GM12878 (cell line): ENCODE measurements at regions not wholly inside any gene's neighbourhood (a gene's known extent, or its start where the extent isn't known, plus 50 kb on each side); places are given as distances from the start of the nearest gene placed in this dataset.

Experiments
- ATAC-seq: fragments of 200-7000 bp; cut with Tn5 transposase; 3 replicates; pipeline ENCODE4 v1.9.1; 2020; ENCODE audit warnings: mild to moderate bottlenecking, moderate library complexity
- BruUV-seq: library from RNA; stranded (reverse); fragments of 400-500 nt; replicated peaks from 2 replicates; lab custom pipeline; 2021; lab: Mats Ljungman, UMichigan
- CTCF ChIA-PET: fragments of 300-600 bp; sonication (Branson Sonifier 250); formaldehyde crosslinking; extraction: SDS; loops from one replicate; lab custom pipeline; 2021; ENCODE audit warnings: inconsistent platforms; lab: Yijun Ruan, JAX
- POLR2A ChIA-PET: fragments of 350-600 bp; formaldehyde crosslinking; extraction: SDS; loops from one replicate; lab custom pipeline; 2021; ENCODE audit warnings: inconsistent platforms; lab: Charles Lee
- RAD21 ChIA-PET: fragments of 300-600 bp; sonication (Branson Sonifier 250); formaldehyde crosslinking; loops from one replicate; lab custom pipeline; 2023; ENCODE audit warnings: antibody characterized with exemption; ENCODE audit not compliant: unreplicated experiment; lab: Charles Lee
- SMC1A ChIA-PET: fragments of 300-600 bp; sonication (Branson Sonifier 250); formaldehyde crosslinking; loops from one replicate; lab custom pipeline; 2023; ENCODE audit not compliant: unreplicated experiment, uncharacterized antibody; lab: Charles Lee
- DNase-seq: peaks from one replicate; pipeline ENCODE4 v3.0.0-alpha.2; 2011; ENCODE audit warnings: low read depth, low spot score
- FAIRE-seq: peaks from 3 replicates; lab custom pipeline; 2011; peaks lifted over from hg19 to GRCh38; lab: Jason Lieb, UNC
- H2AFZ ChIP-seq: 2 replicates; pipeline ENCODE4 v1.6.0; 2011; ENCODE audit warnings: low read depth, low read length, control low read depth; ENCODE audit not compliant: control insufficient read depth
- H3K27ac ChIP-seq: 2 replicates; pipeline ENCODE4 v1.5.1; 2011; ENCODE audit warnings: control low read depth; ENCODE audit not compliant: control insufficient read depth, insufficient read depth
- H3K27me3 ChIP-seq, 2 experiments: replicated peaks in 1 of 2; 2 replicates each; pipeline versions ENCODE4 v1.6.0 to v1.6.1; 2011; ENCODE audit warnings: low read length in 1 of 2; ENCODE audit not compliant: control insufficient read depth in 2 of 2, insufficient read depth in 2 of 2
- H3K36me3 ChIP-seq, 2 experiments: 2 replicates each; pipeline ENCODE4 v1.5.1; 2011; ENCODE audit warnings: low read length in 1 of 2; ENCODE audit not compliant: control insufficient read depth in 2 of 2, insufficient read depth in 2 of 2
- H3K4me1 ChIP-seq: 2 replicates; pipeline ENCODE4 v1.6.1; 2011; ENCODE audit warnings: mild to moderate bottlenecking, low read length, moderate library complexity, mixed read lengths; ENCODE audit not compliant: control insufficient read depth, insufficient read depth
- H3K4me2 ChIP-seq: 2 replicates; pipeline ENCODE4 v1.6.0; 2011; ENCODE audit warnings: control low read depth; ENCODE audit not compliant: control insufficient read depth, insufficient read depth
- H3K4me3 ChIP-seq: fragments of 200-600 bp; sonication (generic); 2 replicates; pipeline ENCODE4 v1.5.1; 2016
- H3K79me2 ChIP-seq: 2 replicates; pipeline ENCODE4 v1.6.0; 2011; ENCODE audit warnings: low read length; ENCODE audit not compliant: control insufficient read depth, insufficient read depth
- H3K9ac ChIP-seq: 2 replicates; pipeline ENCODE4 v1.8.0; 2011; ENCODE audit warnings: low read length, control low read depth, mixed read lengths; ENCODE audit not compliant: control insufficient read depth, insufficient read depth
- H3K9me3 ChIP-seq: replicated peaks from 3 replicates; pipeline ENCODE4 v1.5.1; 2011; ENCODE audit warnings: mild to moderate bottlenecking, low read length; ENCODE audit not compliant: control insufficient read depth, insufficient read depth
- H4K20me1 ChIP-seq: 2 replicates; pipeline ENCODE4 v1.6.0; 2011; ENCODE audit not compliant: control insufficient read depth, insufficient read depth
- BHLHE40 ChIP-seq, 2 experiments: fragments of 450-650 bp in 1 of 2; IDR thresholded peaks; 2 replicates each; pipeline ENCODE4 v1.6.1; 2011 to 2017; ENCODE audit warnings: low read depth in 2 of 2, borderline replicate concordance in 1 of 2, improper control_type of control experiment in 1 of 2, low read length in 1 of 2, mild to moderate bottlenecking in 1 of 2
- CBFB ChIP-seq: IDR thresholded peaks from 2 replicates; pipeline ENCODE4 v1.6.1; 2016; ENCODE audit warnings: antibody characterized with exemption, low read depth
- CBX3 ChIP-seq: fragments of 200-600 bp; sonication (generic); IDR thresholded peaks from 2 replicates; pipeline ENCODE4 v1.6.1; 2016; ENCODE audit warnings: low read depth, borderline replicate concordance
- CREM ChIP-seq: IDR thresholded peaks from 2 replicates; pipeline ENCODE4 v1.6.1; 2014; ENCODE audit warnings: antibody characterized with exemption, low read depth
- EP300 ChIP-seq, 2 experiments: fragments of 150-350 bp in 1 of 2; IDR thresholded peaks; 2 replicates each; pipeline ENCODE4 v1.6.1; 2011 to 2012; ENCODE audit warnings: low read depth in 2 of 2, low read length in 2 of 2, borderline replicate concordance in 1 of 2, improper control_type of control experiment in 1 of 2, inconsistent platforms in 1 of 2; ENCODE audit not compliant: control insufficient read depth in 1 of 2
- EZH2 ChIP-seq: IDR thresholded peaks from 2 replicates; pipeline ENCODE4 v1.6.1; 2012; ENCODE audit warnings: low read depth, mild to moderate bottlenecking, control low read depth, inconsistent platforms, low read length, borderline replicate concordance; ENCODE audit not compliant: control insufficient read depth
- IRF4 ChIP-seq: IDR thresholded peaks from 2 replicates; pipeline ENCODE4 v1.6.1; 2011; ENCODE audit warnings: low read depth, low read length
- JUNB ChIP-seq: IDR thresholded peaks from 2 replicates; pipeline ENCODE4 v1.6.1; 2016; ENCODE audit warnings: antibody characterized with exemption, mild to moderate bottlenecking
- MXI1 ChIP-seq: fragments of 150-350 bp; IDR thresholded peaks from 2 replicates; pipeline ENCODE4 v1.6.1; 2011; ENCODE audit warnings: low read depth, mild to moderate bottlenecking, inconsistent platforms, low read length, improper control_type of control experiment
- NFXL1 ChIP-seq: fragments of 450-650 bp; IDR thresholded peaks from 2 replicates; pipeline ENCODE4 v1.6.1; 2017; ENCODE audit warnings: antibody characterized with exemption, mild to moderate bottlenecking, borderline replicate concordance
- NFYA ChIP-seq: IDR thresholded peaks from 2 replicates; pipeline ENCODE4 v1.6.1; 2011; ENCODE audit warnings: low read depth, mild to moderate bottlenecking, low read length, improper control_type of control experiment, borderline replicate concordance
- RB1 ChIP-seq: fragments of 450-650 bp; formaldehyde crosslinking; IDR thresholded peaks from 2 replicates; pipeline ENCODE4 v1.6.1; 2017; ENCODE audit warnings: mild to moderate bottlenecking, borderline replicate concordance
- RBBP5 ChIP-seq: fragments of 200-600 bp; sonication (generic); conservative IDR thresholded peaks from 2 replicates; pipeline ENCODE4 v1.6.1; 2016
- SRF ChIP-seq, 2 experiments: IDR thresholded peaks; 2 replicates each; pipeline ENCODE4 v1.6.1; 2011; ENCODE audit warnings: low read depth in 2 of 2, low read length in 2 of 2, mild to moderate bottlenecking in 1 of 2, moderate library complexity in 1 of 2
- SUZ12 ChIP-seq: fragments of 200-600 bp; sonication (generic); IDR thresholded peaks from one replicate; pipeline ENCODE4 v1.6.1; 2018; ENCODE audit warnings: antibody characterized with exemption, mild to moderate bottlenecking; ENCODE audit not compliant: unreplicated experiment
- TARDBP ChIP-seq: IDR thresholded peaks from 2 replicates; pipeline ENCODE4 v1.6.1; 2016; ENCODE audit warnings: borderline replicate concordance
- TCF7 ChIP-seq: IDR thresholded peaks from 2 replicates; pipeline ENCODE4 v1.6.1; 2014; ENCODE audit warnings: antibody characterized with exemption, borderline replicate concordance
- YY1 ChIP-seq: IDR thresholded peaks from 2 replicates; pipeline ENCODE4 v1.6.1; 2011; ENCODE audit warnings: low read depth, mild to moderate bottlenecking, low read length
- ZNF622 ChIP-seq: fragments of 450-650 bp; IDR thresholded peaks from 2 replicates; pipeline ENCODE4 v1.6.1; 2017; ENCODE audit warnings: mild to moderate bottlenecking, inconsistent platforms
- WGBS: methylation state at CpG from one replicate; pipeline ENCODE4 v1.1.6; 2016; ENCODE audit warnings: low lambda C conversion rate; ENCODE audit not compliant: insufficient replicate concordance, insufficient coverage; ENCODE audit errors: missing lambda C conversion rate; 5-methylcytosine and 5-hydroxymethylcytosine counted together
- in situ Hi-C: fragments of 300-500 bp; cut with MboI; formaldehyde crosslinking; loops from 9 replicates; pipeline ENCODE4 v1.14.3; 2018; ENCODE audit warnings: mixed read lengths
- intact Hi-C: fragments of 100-400 bp; cut with micrococcal nuclease; formaldehyde crosslinking; loops from one replicate; pipeline ENCODE4 v1.14.2; 2022; ENCODE audit not compliant: unreplicated experiment

DNA sequence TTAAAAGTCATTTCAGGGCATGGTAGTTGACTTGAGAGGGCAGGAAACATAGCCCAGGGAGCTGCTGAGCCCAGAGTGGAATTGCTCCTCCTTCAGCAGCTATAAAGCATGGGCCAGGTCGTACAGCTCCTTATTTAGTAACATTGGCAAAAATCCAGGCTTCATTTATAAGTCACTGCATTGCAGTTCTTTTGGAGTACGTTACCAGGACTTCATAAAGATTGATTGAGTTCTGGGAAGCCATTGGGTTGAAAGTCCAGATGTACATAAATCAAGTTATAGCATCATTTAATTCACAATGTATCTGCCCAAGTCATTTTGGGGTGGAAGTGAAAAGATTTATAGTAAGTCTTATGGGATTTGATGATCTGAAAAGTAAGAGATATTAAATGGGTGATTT is 53.0 kb upstream of the ANKEF1 start:
- no peaks in the 10 kb centered on the region; a peak in 1 of 4 replicates for H3K27me3 ChIP-seq
- TF ChIP-seq TCF7 (no peak), NFXL1 (no peak), EZH2 (no peak), CBFB (no peak), MXI1 (no peak)
- TF ChIP-seq, all 136 proteins: peak for 0
- Histone ChIP-seq H2AFZ (no peak overlapping the region), H3K27ac (no peak overlapping the region), H3K9ac (no peak overlapping the region), H3K79me2 (no peaks in the 10 kb centered on the region), H3K36me3 (no peaks in the 10 kb centered on the region), H3K4me3 (no peak overlapping the region), H4K20me1 (no peaks in the 10 kb centered on the region), H3K4me2 (no peak overlapping the region), H3K4me1 (no peaks in the 10 kb centered on the region), H3K9me3 (no peaks in the 10 kb centered on the region)
- ATAC-seq (no peak), FAIRE-seq (no peak), DNase-seq (no peak)
- ChIA-PET CTCF (interaction anchor here (1.6 to 6.2 kb wide), 4 partner anchors 8 to 401 kb away, joined by 3 to 73 read pairs (median 30); no protein-coding TSS in a partner anchor), SMC1A (interaction anchor here (2.1 to 6.4 kb wide), 2 partner anchors 108 to 399 kb away, joined by 4 to 58 read pairs; no protein-coding TSS in a partner anchor), RAD21 (no interaction called here), POLR2A (interaction anchor here (0.6 kb wide), 1 partner anchor 103 kb away, joined by 7 read pairs; no protein-coding TSS in a partner anchor)
- BruUV-seq: no TSS peak
- 0% methylated on average over 2 of the region's 2 CpGs for WGBS
- in situ Hi-C loops: loop anchor here (25.0 kb wide), 1 partner anchor 1555 kb away; no protein-coding TSS in a partner anchor
- intact Hi-C loops: no loop called here

DNA sequence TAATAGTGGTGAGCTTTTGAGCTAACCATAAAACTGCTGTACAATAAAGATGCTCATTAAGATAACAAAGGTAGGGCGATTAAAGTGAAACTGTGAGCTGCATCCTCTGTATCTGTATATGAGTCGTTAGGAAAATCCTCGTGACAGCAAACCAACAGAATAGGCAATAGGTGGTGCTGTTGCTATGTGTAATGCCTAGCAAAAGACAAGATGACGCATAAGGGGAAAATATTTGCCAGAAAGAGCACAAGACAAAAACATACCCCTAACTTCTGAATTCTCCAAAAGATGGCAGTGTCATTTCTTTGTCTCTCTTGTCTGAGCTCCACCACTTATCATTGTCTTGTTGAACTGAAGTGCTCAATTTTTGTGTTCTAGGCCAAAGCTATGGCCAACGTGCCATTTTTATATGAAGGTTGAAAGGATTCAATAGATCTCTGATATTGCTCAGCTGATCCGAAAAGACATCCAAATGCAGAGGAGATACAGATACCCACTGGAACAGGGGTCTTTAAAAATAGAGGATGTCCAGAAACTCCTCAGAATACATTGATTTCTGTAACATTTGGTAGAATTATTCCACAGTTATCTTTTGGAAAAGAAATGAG is 56.3 kb upstream of the ANKEF1 start:
- Histone ChIP-seq H3K9ac (no peak overlapping the region), H3K27me3 (no peaks in the 10 kb centered on the region; a peak in 1 of 4 replicates), H3K4me1 (no peaks in the 10 kb centered on the region), H4K20me1 (no peaks in the 10 kb centered on the region), H3K4me2 (no peak overlapping the region), H3K4me3 (no peak overlapping the region), H2AFZ (no peak overlapping the region), H3K36me3 (no peaks in the 10 kb centered on the region), H3K9me3 (no peaks in the 10 kb centered on the region), H3K27ac (no peak overlapping the region), H3K79me2 (no peaks in the 10 kb centered on the region)
- DNase-seq (peak; percentile 41), FAIRE-seq (peak; percentile 92), ATAC-seq (peak; percentile 97)
- ChIA-PET POLR2A (no interaction called here), RAD21 (interaction anchor here (0.7 to 4.1 kb wide), 16 partner anchors 9 to 692 kb away, joined by 3 to 17 read pairs (median 4); no protein-coding TSS in a partner anchor), CTCF (interaction anchor here (0.6 to 6.2 kb wide), 43 partner anchors 8 to 1565 kb away, joined by 3 to 73 read pairs (median 4); partner anchors contain the start of gene ANKEF1), SMC1A (interaction anchor here (0.8 to 6.4 kb wide), 18 partner anchors 15 to 1571 kb away, joined by 3 to 58 read pairs (median 4); no protein-coding TSS in a partner anchor)
- intact Hi-C loops (loop anchor here (1.0 to 10.0 kb wide), 8 partner anchors 112 to 1566 kb away; no protein-coding TSS in a partner anchor), in situ Hi-C loops (loop anchor here (5.0 to 25.0 kb wide), 2 partner anchors 449 to 1559 kb away; no protein-coding TSS in a partner anchor)
- BruUV-seq: no TSS peak
- 21% methylated on average over 6 of the region's 6 CpGs for WGBS
- no peak for TF ChIP-seq TARDBP
- TF ChIP-seq BHLHE40 (IDR thresholded peaks at IDR 0.05; ENCODE audit: borderline replicate concordance in 1 of 2, low read depth in 2 of 2, low read length in 1 of 2): peak in 1 of 2 experiments; percentile 38; a peak in 1 of 4 replicates
- TF ChIP-seq CREM: peak; percentile 65; the same call in 1 of the 2 replicates
- no peak for TF ChIP-seq EP300 (IDR thresholded peaks at IDR 0.05; ENCODE audit: borderline replicate concordance in 1 of 2, control insufficient read depth in 1 of 2, low read depth in 2 of 2, low read length in 2 of 2)
- TF ChIP-seq CBX3: no peak
- no peak for TF ChIP-seq RB1
- no peak for TF ChIP-seq ZNF622
- TF ChIP-seq NFYA: no peak
- TF ChIP-seq SRF (IDR thresholded peaks at IDR 0.05; ENCODE audit: low read depth in 2 of 2, low read length in 2 of 2): no peak
- no peak for TF ChIP-seq SUZ12
- peak; percentile 41; the same call in 1 of the 2 replicates for TF ChIP-seq YY1
- peak; percentile 71; the same call in 1 of the 2 replicates for TF ChIP-seq IRF4
- no peak for TF ChIP-seq RBBP5
- TF ChIP-seq JUNB: peak; percentile 56
